Stimulated activated CD4-positive, alpha-beta T cell treated with anti-CD3 and anti-CD28 coated beads, Interleukin-1b, Interleukin-23, amount 100 ng/mL, for 24 hours (primary cell): ENCODE measurements at regions not wholly inside any gene's neighbourhood (a gene's known extent, or its start where the extent isn't known, plus 50 kb on each side); places are given as distances from the start of the nearest gene placed in this dataset.

ENCODE experiments used
- DNase-seq, 4 experiments: peaks; one replicate each; pipeline ENCODE4 v3.0.0-alpha.2; 2020; ENCODE audit warnings: low read depth in 4 of 4, low spot score in 1 of 4

DNA sequence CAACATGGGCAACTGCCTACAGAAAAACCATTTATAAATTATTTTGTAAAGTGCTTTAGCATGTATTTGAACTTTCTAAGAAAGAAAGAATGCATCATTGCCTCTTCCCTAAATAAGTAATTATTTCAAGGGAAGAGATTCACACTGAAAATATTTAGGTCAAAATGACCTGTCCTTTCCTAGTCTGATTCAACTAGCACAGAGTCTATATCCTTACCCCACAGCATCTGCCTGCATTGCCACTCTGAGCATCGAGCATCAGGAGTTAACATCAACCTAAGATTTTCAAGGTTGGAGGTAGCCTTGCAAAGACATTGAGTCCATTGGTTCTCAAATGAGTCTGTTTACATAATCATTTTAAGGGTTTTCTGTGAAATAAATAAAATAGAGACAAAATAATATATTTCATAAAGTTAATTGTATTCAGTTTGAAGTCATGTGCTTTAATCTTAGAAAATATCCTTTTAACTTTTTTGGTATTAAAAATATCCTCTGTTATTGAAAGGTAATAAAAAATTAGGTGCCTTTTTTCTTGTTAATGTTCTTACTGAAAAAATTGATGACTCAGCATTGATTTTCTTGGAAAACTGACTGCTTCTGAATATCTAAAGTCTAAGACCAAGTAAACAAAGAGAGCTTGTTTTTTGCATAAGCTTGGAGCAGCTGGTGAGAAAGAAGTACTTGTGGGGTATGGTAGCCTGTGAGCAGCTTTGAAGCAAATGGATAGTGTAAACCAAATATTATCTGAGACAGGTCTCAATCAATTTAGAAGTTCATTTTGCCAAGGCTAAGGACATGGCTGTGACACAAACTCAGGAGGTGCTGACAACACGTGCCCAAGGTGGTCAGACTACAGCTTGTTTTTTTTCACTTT is 269.0 kb upstream of the CLEC14A start:
- DNase-seq, result no peak

DNA sequence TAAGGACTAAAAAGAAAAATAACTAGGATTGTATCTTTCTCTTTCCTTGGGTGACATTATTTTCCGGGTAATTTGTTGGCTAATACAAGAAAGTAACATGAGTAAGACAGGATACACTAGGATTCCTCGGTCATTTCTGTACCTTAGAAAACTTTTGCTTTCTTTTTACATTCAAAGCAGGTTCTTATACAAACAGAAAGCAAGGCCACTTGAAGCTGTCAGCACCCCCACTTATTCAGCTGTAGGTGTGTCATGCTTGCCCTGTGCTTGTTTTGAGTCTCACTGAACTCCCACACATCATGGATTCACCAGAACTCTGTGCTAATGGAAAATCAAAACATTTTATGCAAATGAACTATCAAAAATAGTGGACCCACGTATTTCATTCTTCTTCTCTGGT is 266.8 kb upstream of the CLEC14A start:
- DNase-seq, result no peak

DNA sequence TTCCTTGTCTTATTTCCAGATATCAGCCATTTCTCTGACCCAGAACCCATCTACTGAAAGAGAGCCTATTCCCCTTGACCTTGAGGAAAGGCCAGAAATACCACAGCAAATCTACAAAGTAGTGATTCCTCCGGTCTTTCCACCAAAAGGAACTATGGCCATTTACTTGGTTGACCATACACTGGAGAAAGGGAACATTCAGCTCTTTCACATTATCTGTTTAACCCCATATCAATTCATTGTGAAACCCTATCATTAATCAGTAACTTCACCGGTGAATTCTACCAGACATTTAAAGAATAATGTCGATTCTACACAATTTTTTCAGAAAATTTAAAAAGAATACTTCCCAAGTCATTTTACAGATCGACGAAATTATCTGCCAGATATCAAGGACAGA is 265.7 kb upstream of the CLEC14A start:
- DNase-seq, result no peak

DNA sequence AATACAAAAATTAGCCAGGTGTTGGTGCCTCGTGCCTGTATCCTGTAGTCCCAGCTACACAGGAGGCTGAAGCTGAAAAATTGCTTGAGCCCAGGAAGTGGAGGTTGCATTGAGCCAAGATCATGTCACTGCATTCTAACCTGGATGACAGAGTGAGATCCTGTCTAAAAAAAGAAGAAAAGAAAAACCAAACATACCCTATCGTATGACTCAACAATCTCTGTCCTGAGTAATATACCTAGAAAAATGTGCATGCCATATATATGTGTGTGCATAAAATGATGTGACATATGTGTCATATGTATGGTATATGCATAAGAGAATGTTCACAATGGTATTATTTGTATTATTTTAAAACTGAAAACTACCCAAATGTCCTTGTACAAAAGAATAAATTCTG is 261.5 kb upstream of the CLEC14A start:
- DNase-seq, result no peak

DNA sequence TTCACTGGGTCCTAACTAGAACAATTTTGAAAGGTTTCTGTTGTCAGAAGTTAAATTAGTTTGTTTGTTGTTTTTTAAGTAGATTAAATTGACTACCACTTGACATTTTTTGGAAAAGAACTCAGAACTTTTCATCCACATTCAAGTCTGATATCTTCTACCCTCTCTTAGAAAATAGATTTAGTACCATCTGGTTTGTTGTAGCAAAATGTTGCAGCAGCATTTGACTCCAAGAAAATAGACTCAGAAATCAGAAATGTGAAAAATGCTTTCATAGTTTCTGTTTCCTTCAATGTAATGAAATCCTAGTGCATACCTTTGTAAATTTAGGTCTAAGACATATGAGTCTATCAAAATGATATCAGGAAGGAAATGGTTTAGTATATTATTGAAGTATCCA is 256.3 kb upstream of the CLEC14A start:
- DNase-seq, result no peak

DNA sequence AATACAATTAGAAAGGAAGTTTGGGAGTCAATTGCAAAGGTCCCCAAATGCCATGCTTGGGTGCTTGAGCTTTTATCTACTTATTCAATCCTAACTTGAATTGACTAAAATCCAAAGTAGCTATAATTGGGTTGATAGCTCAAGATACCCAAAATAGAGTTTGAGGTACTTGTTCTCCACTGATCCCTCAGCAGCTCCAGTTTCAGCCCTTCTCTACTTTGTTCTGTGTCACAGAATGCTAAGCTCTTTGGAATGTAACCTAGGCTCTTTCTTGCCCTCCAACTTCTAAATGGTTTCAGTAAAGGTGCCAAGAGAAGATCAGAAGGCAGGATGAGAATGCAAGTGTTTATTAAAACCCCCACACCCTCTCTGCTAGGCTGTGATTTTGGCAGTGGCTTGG is 251.4 kb upstream of the CLEC14A start:
- DNase-seq, result no peak

DNA sequence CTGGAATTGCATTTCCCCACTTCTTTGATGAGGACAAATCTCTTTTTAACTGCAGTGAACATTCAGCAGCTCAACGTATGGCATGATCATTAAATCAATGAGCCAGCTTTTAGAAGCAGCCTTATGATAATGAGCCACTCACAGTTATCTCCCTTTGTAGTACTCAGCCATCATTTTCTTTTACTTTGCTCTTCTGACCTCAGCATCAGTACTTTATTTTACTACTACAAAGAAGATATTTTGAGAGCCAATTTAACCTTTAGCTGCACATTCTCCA is 250.0 kb upstream of the CLEC14A start:
- no peak for DNase-seq

DNA sequence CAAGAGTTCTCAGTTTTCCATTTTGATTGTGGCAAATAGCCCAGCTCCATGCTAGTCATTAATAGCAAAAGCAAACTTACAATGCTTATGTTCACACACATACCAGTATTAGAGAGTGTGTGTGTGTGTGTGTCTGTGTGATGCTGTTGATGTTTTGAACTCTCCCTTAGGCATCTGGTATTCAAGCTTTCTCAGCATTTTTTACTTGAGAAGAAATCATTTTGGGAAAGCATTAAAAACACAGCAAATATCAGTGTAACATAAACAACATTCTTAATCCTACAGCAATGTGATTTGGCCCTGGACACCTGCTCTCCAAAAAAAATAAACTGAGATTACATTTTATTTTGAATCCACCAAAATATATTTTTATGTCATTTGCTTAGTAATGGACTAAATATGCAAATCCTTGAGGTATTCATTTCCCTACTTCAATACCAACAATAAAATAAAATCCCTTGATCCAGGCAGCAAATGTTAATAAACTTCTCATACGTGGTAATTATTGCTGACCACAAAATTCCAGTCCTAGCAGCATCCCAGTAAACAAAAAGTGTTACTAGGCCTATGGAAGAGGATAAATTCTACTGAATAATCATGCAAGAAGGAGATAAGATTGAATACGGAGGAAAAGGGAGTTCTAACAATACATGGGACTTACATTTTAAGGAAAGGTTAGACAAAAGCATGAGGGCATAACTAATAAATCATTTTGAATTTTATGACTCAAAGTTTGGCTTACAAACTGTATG is 249.5 kb upstream of the CLEC14A start:
- DNase-seq, result no peak

DNA sequence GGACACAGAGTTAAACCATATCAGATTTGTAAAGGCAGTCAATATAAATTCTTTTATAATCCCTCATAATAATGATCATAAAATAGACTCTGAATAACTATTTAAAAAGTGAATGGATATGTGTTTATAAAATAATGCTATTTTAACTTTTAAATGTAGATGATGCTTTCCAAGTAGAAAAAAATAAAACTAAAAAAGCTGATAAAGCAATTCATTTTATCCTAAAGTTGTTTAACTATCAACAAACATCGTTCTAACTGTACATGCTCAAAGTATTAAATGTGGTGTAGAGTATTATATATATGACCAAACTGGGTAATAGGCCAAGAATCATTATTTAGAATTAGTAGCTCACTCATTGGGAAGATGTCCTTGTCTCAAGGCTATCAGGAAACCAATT is 248.3 kb upstream of the CLEC14A start:
- DNase-seq, result no peak

DNA sequence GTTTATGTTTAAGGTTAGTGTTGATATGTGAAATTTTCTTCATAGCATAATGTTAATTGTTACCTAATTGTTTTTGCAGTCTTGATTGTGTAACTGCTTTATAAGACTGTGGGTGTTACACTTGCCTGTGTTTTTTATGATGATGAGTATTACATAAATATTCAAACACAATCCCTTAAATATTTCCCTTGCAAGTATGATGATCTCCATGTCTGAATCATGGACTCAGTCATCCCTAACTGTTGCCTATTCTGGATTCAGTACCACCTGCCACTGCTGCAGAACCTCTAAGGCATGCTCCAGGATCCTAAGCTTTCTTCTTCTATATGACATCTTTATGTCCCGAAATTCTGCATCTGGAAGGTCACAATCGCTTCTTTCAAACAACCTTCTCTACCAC is 246.3 kb upstream of the CLEC14A start:
- DNase-seq, result no peak

DNA sequence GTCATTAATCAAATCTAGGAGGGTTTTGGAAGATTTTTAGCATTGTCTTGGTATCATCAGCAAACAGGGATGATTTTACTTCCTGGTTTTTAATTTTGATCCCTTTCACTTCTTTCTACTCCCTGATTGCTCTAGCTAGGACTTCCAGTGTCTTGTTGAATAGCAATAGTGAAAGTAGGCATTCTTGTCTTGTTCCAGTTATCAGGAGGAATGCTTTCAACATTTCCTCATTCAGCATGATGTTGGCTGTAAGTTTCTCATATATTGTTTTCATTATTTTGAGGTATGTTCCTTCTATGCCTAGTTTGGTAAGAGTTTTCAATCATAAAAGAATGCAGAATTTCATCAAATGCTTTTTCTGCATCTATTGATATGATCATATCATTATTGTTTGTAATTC is 244.2 kb upstream of the CLEC14A start:
- no peak for DNase-seq

DNA sequence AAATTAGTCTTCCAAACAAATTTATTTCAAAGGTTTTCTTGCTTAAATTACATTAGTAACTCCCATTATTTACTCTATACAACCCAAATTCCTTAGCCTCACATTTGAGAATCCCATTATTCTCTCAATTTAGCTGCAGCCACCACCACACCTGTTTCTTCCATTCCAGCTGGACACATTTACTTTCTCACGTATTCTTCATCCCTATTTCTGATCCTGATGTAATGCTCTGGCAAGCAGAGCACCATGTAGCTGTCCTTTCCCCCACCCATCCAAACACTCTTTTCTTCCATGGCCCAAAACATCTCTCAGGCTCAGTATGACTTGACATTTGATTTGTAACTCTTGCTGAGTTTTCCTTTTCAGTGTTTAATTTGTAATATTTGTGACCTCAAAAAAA is 240.2 kb upstream of the CLEC14A start:
- DNase-seq, result no peak

DNA sequence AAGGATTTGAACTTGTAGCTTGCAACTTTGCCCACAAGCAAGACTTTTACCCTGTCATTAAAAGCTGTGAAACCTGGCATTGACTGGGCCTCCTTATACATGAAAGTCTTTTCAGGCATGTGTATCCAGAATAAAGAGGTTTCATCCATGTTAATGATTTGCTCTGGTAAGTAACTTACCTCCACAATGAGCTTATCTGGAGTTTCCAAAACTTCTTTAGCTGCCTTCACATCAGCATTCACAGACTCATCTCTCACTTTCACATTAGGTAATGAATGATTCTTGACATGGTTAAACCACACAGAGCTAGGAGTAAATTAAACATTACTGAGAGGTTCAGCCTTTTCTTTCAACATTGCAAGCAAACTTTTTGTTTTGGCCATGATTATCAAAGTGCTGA is 234.4 kb upstream of the CLEC14A start:
- DNase-seq, result no peak

DNA sequence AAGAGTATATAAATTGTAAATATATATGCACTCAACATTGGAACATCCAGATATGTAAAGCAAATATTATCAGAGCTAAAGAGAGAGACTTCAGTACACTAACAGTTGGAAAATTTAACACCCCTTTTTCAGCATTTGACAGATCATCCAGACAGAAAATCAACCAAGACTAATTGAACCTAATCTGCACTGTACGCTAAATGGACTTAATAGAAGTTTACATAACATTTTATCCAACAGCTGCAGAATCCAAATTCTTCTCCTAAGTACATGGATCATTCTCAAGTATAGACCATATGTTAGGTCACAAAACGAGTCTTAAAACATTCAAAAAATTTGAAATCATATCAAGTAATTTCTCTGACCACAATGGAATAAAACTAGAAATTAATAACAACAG is 229.1 kb upstream of the CLEC14A start:
- no peak for DNase-seq

DNA sequence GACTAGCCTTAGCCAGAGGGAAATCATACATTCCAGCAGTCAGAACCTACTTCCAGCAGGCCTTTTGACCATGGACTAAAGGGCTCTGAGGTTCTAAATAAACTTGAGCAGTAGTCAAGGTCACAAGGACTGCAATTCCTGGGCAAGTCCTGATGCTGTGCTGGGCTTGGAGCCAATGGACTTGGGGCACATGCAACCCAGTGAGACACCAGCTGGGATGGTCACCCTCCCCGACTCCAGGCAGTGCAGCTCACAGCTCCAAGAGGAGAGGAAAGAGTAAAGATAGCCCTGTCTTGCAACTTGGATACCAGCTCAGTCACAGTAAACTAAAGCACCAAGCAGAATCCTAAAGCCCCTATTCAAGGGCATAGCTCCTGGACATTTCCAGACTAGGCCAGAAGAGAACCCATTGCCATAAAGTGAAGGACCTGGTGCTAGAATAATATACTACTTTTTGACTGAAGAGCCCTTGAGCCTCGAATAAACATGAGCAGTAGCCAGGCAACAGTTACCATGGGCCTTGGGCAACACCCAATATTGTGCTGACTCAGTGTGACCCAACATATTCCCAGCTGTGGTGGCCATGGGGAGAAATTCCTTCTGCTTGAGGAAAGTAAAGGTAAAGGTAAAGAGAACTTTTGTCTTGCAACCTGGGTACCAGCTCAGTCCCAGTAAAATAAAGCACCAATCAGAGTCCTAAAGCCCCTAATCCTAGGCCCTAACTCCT is 226.2 kb upstream of the CLEC14A start:
- DNase-seq, result no peak

DNA sequence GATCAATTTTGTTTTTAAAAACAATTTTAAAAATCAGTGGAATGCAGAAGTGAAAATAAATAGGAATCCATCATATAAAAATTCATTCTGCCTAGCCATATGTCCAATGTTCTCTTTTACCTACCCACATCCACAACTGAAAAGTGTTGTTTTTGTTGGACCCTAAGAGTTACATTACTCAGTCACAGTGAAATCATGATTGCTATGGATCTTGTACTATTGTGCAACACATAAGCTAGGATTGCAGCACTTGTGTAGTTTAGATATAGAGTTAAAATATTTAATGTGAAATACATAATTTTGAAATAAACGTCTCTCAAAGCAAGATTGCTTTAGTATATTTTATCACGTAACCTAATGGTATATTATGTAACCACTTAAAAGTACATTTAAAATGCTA is 213.3 kb upstream of the CLEC14A start:
- DNase-seq, result no peak

DNA sequence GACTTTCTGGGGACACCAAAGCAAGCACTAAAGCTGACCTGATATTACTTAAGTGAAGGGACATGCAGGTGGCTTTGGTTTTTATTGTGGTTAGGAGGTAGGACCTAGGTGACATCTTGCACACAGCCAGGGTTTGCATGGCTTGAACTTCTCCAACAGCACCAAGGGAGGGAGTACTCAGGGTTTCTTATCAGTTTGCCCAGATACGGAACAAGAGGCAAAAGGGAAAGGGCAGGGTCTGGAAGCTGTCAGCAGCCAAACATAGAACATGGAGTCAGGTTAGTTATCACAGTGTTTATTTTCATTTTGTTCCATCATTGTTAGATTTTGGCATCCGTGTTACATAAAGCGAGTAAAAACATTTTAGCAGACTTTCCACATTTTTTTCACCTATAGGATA is 186.3 kb upstream of the CLEC14A start:
- DNase-seq, result no peak

DNA sequence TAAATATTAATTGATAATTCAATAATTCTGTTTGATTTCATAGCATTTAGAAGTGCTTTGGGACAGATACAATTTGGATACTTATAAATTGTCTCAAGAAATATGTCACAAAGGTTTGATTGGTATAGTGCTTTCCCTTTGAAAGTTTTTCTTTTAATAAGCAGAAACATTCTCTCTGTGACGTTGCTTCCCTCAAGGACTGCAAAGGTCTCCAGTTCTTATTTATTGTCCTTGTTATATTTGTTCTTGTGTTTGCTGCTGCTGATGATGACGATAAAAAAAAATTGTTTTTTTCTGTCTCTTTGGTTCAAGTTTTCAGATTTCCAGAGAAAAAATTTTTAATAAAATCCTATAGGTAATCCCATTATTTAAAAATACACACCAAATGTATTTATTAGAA is 176.3 kb upstream of the CLEC14A start:
- DNase-seq, result no peak

DNA sequence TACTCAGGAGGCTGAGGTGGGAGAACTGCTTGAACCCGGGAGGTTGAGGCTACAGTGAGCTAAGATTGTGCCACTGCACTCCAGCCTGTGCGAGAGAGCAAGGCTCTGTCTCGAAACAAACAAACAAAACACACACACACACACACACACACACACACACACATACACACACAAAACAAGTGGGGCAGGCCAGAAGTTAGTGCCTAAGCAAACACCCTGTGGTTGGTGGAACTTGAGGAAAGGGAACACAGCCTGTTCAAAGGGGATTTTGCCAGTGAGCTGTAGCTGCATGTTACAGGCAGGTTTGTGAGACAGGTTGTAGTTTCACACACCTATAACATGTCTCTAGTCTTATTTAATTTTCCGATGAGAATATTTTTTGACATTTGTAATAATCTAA is 175.3 kb upstream of the CLEC14A start:
- no peak for DNase-seq

DNA sequence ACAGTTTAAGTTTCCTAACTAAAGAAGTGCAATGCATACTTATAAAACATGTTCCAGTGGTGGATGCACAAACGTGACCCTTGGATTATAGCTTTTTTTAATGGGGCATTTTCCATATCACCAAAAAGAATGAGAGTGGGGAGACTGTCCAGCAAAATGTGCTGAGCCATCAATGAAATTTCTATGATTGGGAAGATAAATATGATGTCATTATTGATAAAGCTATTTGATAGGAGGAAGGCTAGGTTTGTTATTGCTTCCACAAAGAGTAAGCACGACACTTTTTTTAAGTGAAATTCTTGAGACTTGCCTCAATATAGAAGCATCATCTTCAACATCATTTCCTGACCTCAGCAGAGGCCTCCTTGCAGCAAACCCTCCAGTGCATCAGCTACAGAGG is 174.6 kb upstream of the CLEC14A start:
- no peak for DNase-seq

DNA sequence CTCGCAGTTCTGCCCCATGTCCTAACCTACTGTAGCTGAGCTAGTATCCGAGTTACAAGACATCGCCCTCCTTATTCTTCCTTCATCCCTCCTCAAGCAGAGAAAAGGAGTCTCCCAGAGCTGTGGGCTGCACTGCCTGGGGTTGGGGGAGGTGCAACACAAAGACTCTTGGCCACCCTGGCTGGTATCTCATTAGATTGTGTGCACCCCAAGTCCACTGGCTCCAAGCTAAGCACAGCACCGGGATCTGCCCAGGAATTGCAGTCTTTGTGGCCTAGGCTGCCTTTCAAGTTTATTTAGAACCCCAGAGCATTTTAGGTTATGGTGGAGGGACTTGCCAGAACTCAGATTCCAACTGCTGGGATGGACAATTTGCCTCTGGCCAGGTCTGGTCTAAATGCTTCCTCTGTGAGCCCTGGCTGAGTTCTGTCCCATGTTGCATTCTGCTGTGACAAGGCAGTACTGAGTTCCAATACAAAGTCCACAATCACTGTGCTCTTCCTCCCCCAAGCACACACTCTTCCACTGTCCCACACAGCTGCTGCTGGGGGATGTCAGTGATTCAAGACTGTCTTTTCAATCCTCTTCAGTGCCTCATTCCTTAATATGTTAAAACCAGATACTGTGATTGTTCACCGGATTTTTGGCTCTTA is 169.6 kb upstream of the CLEC14A start:
- no peak for DNase-seq

DNA sequence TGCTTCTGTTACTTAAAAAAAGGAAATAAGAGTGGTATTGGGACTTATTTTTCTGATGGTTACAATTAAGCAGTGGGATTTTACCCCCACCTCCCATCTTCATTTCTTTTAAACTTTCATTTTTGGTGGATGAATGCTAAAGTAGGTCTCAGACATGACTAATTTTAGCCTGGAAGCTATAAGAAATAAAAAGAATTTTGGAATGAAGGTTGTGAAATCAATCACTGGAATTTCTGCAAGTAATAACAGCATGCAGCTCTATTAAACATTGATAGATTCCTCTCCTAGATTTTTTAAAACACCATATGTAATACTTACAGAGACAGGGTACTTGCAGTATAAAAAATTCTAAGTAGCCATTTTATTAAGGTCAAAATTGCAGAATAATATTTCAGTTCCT is 164.2 kb upstream of the CLEC14A start:
- DNase-seq, result no peak
